GM23338 (cell line): ENCODE measurements at regions not wholly inside any gene's neighbourhood (a gene's known extent, or its start where the extent isn't known, plus 50 kb on each side); places are given as distances from the start of the nearest gene placed in this dataset.

ENCODE experiments used
- ATAC-seq: fragments of 200-7000 bp; cut with Tn5 transposase; 3 replicates; pipeline ENCODE4 v1.9.1; 2020
- DNase-seq: peaks from one replicate; pipeline ENCODE4 v3.0.0-alpha.2; 2015; ENCODE audit warnings: low spot score
- H2AFZ ChIP-seq: fragments of 200-600 bp; sonication (generic); 2 replicates; pipeline ENCODE4 v1.8.0; 2016; ENCODE audit warnings: antibody characterized with exemption, mild to moderate bottlenecking, moderate library complexity
- H3F3A ChIP-seq: fragments of 200-600 bp; sonication (generic); replicated peaks from 2 replicates; pipeline ENCODE4 v1.8.0; 2017; ENCODE audit warnings: antibody characterized with exemption, mixed run types, low read depth
- H3K27ac ChIP-seq: fragments of 200-600 bp; sonication (generic); 2 replicates; pipeline ENCODE4 v1.6.1; 2016; ENCODE audit warnings: low read depth
- H3K27me3 ChIP-seq: fragments of 200-600 bp; sonication (generic); 2 replicates; pipeline ENCODE4 v1.8.0; 2016; ENCODE audit warnings: mild to moderate bottlenecking, mixed run types, moderate library complexity; ENCODE audit not compliant: insufficient read depth
- H3K36me3 ChIP-seq: fragments of 200-600 bp; sonication (generic); 2 replicates; pipeline ENCODE4 v1.8.0; 2016; ENCODE audit warnings: mild to moderate bottlenecking; ENCODE audit not compliant: insufficient read depth
- H3K4me1 ChIP-seq: fragments of 200-600 bp; sonication (generic); 2 replicates; pipeline ENCODE4 v1.8.0; 2016; ENCODE audit warnings: mild to moderate bottlenecking, moderate library complexity; ENCODE audit not compliant: insufficient read depth
- H3K4me2 ChIP-seq: fragments of 200-600 bp; sonication (generic); 2 replicates; pipeline ENCODE4 v1.7.1; 2017; ENCODE audit warnings: mixed run types
- H3K4me3 ChIP-seq: fragments of 200-600 bp; sonication (generic); 2 replicates; pipeline ENCODE4 v1.6.1; 2016; ENCODE audit warnings: mixed run types
- H3K79me2 ChIP-seq: fragments of 200-600 bp; sonication (generic); replicated peaks from 2 replicates; pipeline ENCODE4 v1.8.0; 2017; ENCODE audit warnings: mild to moderate bottlenecking; ENCODE audit not compliant: insufficient read depth
- H3K9me2 ChIP-seq: fragments of 200-600 bp; sonication (generic); 2 replicates; pipeline ENCODE4 v1.8.0; 2017; ENCODE audit not compliant: insufficient read depth
- H4K20me1 ChIP-seq: fragments of 200-600 bp; sonication (generic); replicated peaks from 2 replicates; pipeline ENCODE4 v1.8.0; 2017; ENCODE audit warnings: mild to moderate bottlenecking; ENCODE audit not compliant: insufficient read depth
- H3K27ac Mint-ChIP-seq: 2 replicates; pipeline ENCODE4 v1.8.0; 2020; ENCODE audit warnings: inconsistent platforms, mild to moderate bottlenecking, moderate library complexity, mixed read lengths
- H3K27me3 Mint-ChIP-seq: 3 replicates; pipeline ENCODE4 v1.8.0; 2022; ENCODE audit warnings: low read depth, mild to moderate bottlenecking, moderate library complexity, mixed read lengths, inconsistent platforms; ENCODE audit not compliant: insufficient read depth, poor library complexity
- H3K36me3 Mint-ChIP-seq: 3 replicates; pipeline ENCODE4 v1.8.0; 2021; ENCODE audit warnings: low read depth, mild to moderate bottlenecking, inconsistent platforms, moderate library complexity, mixed read lengths
- H3K4me1 Mint-ChIP-seq: 3 replicates; pipeline ENCODE4 v1.8.0; 2020; ENCODE audit warnings: mild to moderate bottlenecking, inconsistent platforms, mixed read lengths
- H3K4me3 Mint-ChIP-seq: 3 replicates; pipeline ENCODE4 v1.8.0; 2021; ENCODE audit warnings: moderate library complexity, mild to moderate bottlenecking, inconsistent platforms, mixed read lengths
- H3K9me3 Mint-ChIP-seq: 3 replicates; pipeline ENCODE4 v1.8.0; 2020; ENCODE audit warnings: moderate library complexity, mild to moderate bottlenecking, inconsistent platforms, mixed read lengths
- CREB1 ChIP-seq: fragments of 250-450 bp; sonication (Bioruptor Pico); IDR thresholded peaks from 2 replicates; pipeline ENCODE4 v1.5.0; 2020; ENCODE audit warnings: low read depth, mild to moderate bottlenecking, moderate library complexity
- CTCF ChIP-seq, 2 experiments: fragments of 200-600 bp in 1 of 2; sonication (generic) in 1 of 2; conservative IDR thresholded peaks; 2 replicates each; pipeline versions ENCODE4 v1.5.1 to v1.6.1; 2016 to 2017; ENCODE audit warnings: antibody characterized with exemption in 2 of 2, low read depth in 2 of 2, mild to moderate bottlenecking in 2 of 2, moderate library complexity in 1 of 2
- ETS1 ChIP-seq: IDR thresholded peaks from 2 replicates; pipeline ENCODE4 v1.6.1; 2016; ENCODE audit warnings: antibody characterized with exemption
- EZH2 ChIP-seq: fragments of 200-600 bp; sonication (generic); IDR thresholded peaks from one replicate; pipeline ENCODE4 v1.8.0; 2017; ENCODE audit warnings: antibody characterized with exemption, mild to moderate bottlenecking, low read depth; ENCODE audit not compliant: unreplicated experiment
- EZH2phosphoT487 ChIP-seq: fragments of 200-600 bp; sonication (generic); IDR thresholded peaks from one replicate; pipeline ENCODE4 v1.8.1; 2018; ENCODE audit warnings: antibody characterized with exemption; ENCODE audit not compliant: unreplicated experiment
- JUNB ChIP-seq: IDR thresholded peaks from one replicate; pipeline ENCODE4 v1.6.1; 2016; ENCODE audit warnings: antibody characterized with exemption; ENCODE audit not compliant: unreplicated experiment
- NANOG ChIP-seq: IDR thresholded peaks from 2 replicates; pipeline ENCODE4 v1.6.1; 2016; ENCODE audit warnings: antibody characterized with exemption, borderline replicate concordance
- POLR2AphosphoS5 ChIP-seq: IDR thresholded peaks from 2 replicates; pipeline ENCODE4 v1.6.1; 2016; ENCODE audit warnings: antibody characterized with exemption, low read depth
- STAT1 ChIP-seq: IDR thresholded peaks from one replicate; pipeline ENCODE4 v1.6.1; 2016; ENCODE audit warnings: antibody characterized with exemption; ENCODE audit not compliant: unreplicated experiment
- ZNF114 ChIP-seq: fragments of 250-450 bp; sonication (Bioruptor Pico); IDR thresholded peaks from 2 replicates; pipeline ENCODE4 v1.5.0; 2020; ENCODE audit warnings: mild to moderate bottlenecking, moderate library complexity
- ZNF331 ChIP-seq: fragments of 250-450 bp; sonication (Bioruptor Pico); IDR thresholded peaks from 2 replicates; pipeline ENCODE4 v1.5.0; 2020; ENCODE audit warnings: low read depth, mild to moderate bottlenecking, moderate library complexity
- ZNF462 ChIP-seq: fragments of 250-450 bp; sonication (Bioruptor Pico); IDR thresholded peaks from 2 replicates; pipeline ENCODE4 v1.5.0; 2020; ENCODE audit warnings: mild to moderate bottlenecking, moderate library complexity

- TF ChIP-seq ETS1: no peak
- no peak for TF ChIP-seq ZNF331
- no peak for TF ChIP-seq CTCF (conservative IDR thresholded peaks at IDR 0.05; ENCODE audit: low read depth in 2 of 2)
- TF ChIP-seq JUNB: no peak
Measured at GRCh38 chr15:25186906-25187645, 232.3 kb downstream of the SNRPN start (continued).

- Histone ChIP-seq H3K27me3 (no peaks in the 10 kb centered on the region), H3K36me3 (no peaks in the 10 kb centered on the region; the same call in 1 of the 2 replicates), H3K9me2 (no peaks in the 10 kb centered on the region), H3K4me2 (no peak overlapping the region), H2AFZ (no peak overlapping the region), H3K4me3 (no peak overlapping the region), H3K79me2 (no peaks in the 10 kb centered on the region), H3K27ac (no peak overlapping the region), H3K4me1 (no peaks in the 10 kb centered on the region), H3F3A (no peaks in the 10 kb centered on the region), H4K20me1 (no peaks in the 10 kb centered on the region)
- H3K4me3 Mint-ChIP-seq: no peak overlapping the region
- H3K27me3 Mint-ChIP-seq: peaks cover 15% of the 10 kb centered on the region
- H3K9me3 Mint-ChIP-seq: peaks cover 97% of the 10 kb centered on the region
- DNase-seq (no peak), ATAC-seq (no peak)
- peaks cover 23% of the 10 kb centered on the region for H3K36me3 Mint-ChIP-seq
- no peaks in the 10 kb centered on the region for H3K4me1 Mint-ChIP-seq
- H3K27ac Mint-ChIP-seq: no peak overlapping the region
- TF ChIP-seq EZH2phosphoT487 (no peak), NANOG (no peak), ETS1 (no peak), ZNF462 (CRISPR knock-in tag) (no peak), CTCF (conservative IDR thresholded peaks at IDR 0.05; ENCODE audit: low read depth in 2 of 2) (no peak), ZNF331 (no peak), POLR2AphosphoS5 (no peak), JUNB (no peak), EZH2 (no peak), STAT1 (no peak), CREB1 (CRISPR knock-in tag) (no peak), ZNF114 (no peak)
Measured at GRCh38 chr15:25188051-25188450, 233.3 kb downstream of the SNRPN start.
